ENCODE measurements at regions not wholly inside any gene's neighbourhood (a gene's known extent, or its start where the extent isn't known, plus 50 kb on each side); places are given as distances from the start of the nearest gene placed in this dataset.

GRCh38 chr4:17082186-17082585 lies 183.7 kb upstream of the LDB2 start:
- no peak for TF ChIP-seq CTCF (conservative IDR thresholded peaks at IDR 0.05 in 1 of 2, IDR thresholded peaks at IDR 0.05 in 1 of 2; ENCODE audit: extremely low read depth in 1 of 2, insufficient read depth in 1 of 2, low read depth in 1 of 2, low read length in 2 of 2)
- no peak for TF ChIP-seq EZH2 (IDR thresholded peaks at IDR 0.05; ENCODE audit: borderline replicate concordance, low read length)

Data from mammary epithelial cell (primary cell).